Osteocyte (in vitro differentiated cells): ENCODE measurements at regions not wholly inside any gene's neighbourhood (a gene's known extent, or its start where the extent isn't known, plus 50 kb on each side); places are given as distances from the start of the nearest gene placed in this dataset.

Experiments
- DNase-seq: peaks from one replicate; pipeline ENCODE4 v3.0.0; 2021; ENCODE audit warnings: mixed read lengths; ENCODE audit not compliant: unreplicated experiment; ENCODE audit errors: extremely low spot score
- H3K27ac Mint-ChIP-seq: one replicate; pipeline ENCODE4 v1.8.0; 2021; ENCODE audit warnings: mild to moderate bottlenecking, mixed read lengths; ENCODE audit not compliant: unreplicated experiment
- H3K27me3 Mint-ChIP-seq: one replicate; pipeline ENCODE4 v1.8.0; 2021; ENCODE audit warnings: mixed read lengths; ENCODE audit not compliant: unreplicated experiment
- H3K36me3 Mint-ChIP-seq: one replicate; pipeline ENCODE4 v1.8.0; 2021; ENCODE audit warnings: mixed read lengths; ENCODE audit not compliant: unreplicated experiment
- H3K4me1 Mint-ChIP-seq: one replicate; pipeline ENCODE4 v1.8.0; 2021; ENCODE audit warnings: mixed read lengths; ENCODE audit not compliant: unreplicated experiment
- H3K4me3 Mint-ChIP-seq: one replicate; pipeline ENCODE4 v1.8.0; 2021; ENCODE audit warnings: mild to moderate bottlenecking, moderate library complexity, mixed read lengths; ENCODE audit not compliant: unreplicated experiment
- H3K9me3 Mint-ChIP-seq: one replicate; pipeline ENCODE4 v1.8.0; 2021; ENCODE audit warnings: mixed read lengths; ENCODE audit not compliant: unreplicated experiment
- TF ChIP-seq, protein P1 (sequence below): fragments of 200-600 bp; sonication (generic); IDR thresholded peaks from 2 replicates; pipeline ENCODE4 v1.5.0; 2021; ENCODE audit warnings: antibody characterized with exemption, mild to moderate bottlenecking, moderate library complexity

DNA sequence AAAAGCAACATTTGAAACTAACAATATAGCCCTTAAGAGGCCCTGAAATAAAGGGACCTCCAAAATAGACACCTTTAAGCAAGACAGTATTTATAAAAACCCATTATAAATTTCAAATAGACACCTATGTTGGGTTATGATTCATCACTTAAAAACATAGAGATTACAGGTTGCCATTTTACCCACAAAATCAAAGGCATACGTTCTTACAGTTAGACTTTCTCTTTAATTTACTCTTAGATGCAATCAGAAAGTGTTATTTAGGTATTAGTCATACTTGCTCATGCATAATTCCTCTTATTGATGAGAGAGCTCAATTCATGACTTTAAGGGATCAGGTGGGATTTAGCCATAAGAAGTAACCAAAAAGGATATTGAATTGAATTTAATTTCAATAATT is 51.5 kb upstream of the TMEM200A start:
- Mint-ChIP-seq H3K27ac (no peak overlapping the region), H3K4me3 (no peak overlapping the region), H3K4me1 (no peaks in the 10 kb centered on the region), H3K36me3 (no peaks in the 10 kb centered on the region), H3K27me3 (peaks cover 6% of the 10 kb centered on the region), H3K9me3 (no peaks in the 10 kb centered on the region)
- DNase-seq = no peak
- TF ChIP-seq, protein P1, sequence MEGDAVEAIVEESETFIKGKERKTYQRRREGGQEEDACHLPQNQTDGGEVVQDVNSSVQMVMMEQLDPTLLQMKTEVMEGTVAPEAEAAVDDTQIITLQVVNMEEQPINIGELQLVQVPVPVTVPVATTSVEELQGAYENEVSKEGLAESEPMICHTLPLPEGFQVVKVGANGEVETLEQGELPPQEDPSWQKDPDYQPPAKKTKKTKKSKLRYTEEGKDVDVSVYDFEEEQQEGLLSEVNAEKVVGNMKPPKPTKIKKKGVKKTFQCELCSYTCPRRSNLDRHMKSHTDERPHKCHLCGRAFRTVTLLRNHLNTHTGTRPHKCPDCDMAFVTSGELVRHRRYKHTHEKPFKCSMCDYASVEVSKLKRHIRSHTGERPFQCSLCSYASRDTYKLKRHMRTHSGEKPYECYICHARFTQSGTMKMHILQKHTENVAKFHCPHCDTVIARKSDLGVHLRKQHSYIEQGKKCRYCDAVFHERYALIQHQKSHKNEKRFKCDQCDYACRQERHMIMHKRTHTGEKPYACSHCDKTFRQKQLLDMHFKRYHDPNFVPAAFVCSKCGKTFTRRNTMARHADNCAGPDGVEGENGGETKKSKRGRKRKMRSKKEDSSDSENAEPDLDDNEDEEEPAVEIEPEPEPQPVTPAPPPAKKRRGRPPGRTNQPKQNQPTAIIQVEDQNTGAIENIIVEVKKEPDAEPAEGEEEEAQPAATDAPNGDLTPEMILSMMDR = no peak

DNA sequence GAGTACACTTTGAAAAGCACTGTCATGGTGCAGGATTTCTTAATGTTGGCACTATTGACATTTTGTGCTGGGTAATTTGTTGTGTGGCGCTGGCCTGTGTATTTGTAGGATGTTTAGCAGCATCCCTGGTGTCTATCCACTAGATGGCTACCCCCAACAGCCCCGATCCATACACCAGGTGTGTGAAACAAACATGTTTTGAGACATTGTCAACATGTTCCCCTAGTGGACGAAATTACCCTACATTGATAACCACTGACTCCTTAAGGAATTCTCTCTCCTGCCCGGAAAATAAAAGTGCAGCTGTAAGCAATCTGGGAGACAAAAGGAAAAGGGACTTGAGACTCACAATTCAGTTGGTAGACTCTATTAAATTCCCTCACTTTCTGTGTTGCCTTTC is 52.6 kb upstream of the TMEM200A start:
- DNase-seq = no peak
- Mint-ChIP-seq H3K9me3 (no peaks in the 10 kb centered on the region), H3K27ac (no peak overlapping the region), H3K4me1 (peaks cover 5% of the 10 kb centered on the region), H3K27me3 (no peaks in the 10 kb centered on the region), H3K36me3 (no peaks in the 10 kb centered on the region), H3K4me3 (no peak overlapping the region)
- TF ChIP-seq, protein P1 = no peak

DNA sequence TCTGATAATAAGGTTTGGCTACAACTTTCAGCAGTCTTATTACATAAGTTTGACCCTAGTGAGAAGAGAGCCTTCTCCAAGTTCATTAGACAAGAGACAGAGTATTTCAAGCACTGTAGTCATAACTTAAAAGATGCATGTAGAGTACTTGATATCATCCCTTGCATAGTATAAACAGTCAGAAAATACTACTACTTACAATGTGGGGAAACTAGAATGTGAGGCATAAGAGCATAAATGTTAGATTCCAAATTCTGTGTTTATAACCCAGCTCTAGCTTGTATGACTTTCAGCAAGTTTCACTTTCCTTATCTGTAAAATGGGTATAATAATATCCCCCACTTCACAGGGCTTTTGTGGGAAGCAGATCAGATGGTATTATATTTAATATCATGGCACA is 56.8 kb upstream of the TMEM200A start:
- TF ChIP-seq, protein P1 = no peak
- peaks cover 15% of the 10 kb centered on the region for H3K4me1 Mint-ChIP-seq
- H3K9me3 Mint-ChIP-seq = no peaks in the 10 kb centered on the region
- no peak overlapping the region for H3K27ac Mint-ChIP-seq
- DNase-seq = no peak
- H3K27me3 Mint-ChIP-seq = no peaks in the 10 kb centered on the region
- no peaks in the 10 kb centered on the region for H3K36me3 Mint-ChIP-seq
- H3K4me3 Mint-ChIP-seq = no peak overlapping the region

DNA sequence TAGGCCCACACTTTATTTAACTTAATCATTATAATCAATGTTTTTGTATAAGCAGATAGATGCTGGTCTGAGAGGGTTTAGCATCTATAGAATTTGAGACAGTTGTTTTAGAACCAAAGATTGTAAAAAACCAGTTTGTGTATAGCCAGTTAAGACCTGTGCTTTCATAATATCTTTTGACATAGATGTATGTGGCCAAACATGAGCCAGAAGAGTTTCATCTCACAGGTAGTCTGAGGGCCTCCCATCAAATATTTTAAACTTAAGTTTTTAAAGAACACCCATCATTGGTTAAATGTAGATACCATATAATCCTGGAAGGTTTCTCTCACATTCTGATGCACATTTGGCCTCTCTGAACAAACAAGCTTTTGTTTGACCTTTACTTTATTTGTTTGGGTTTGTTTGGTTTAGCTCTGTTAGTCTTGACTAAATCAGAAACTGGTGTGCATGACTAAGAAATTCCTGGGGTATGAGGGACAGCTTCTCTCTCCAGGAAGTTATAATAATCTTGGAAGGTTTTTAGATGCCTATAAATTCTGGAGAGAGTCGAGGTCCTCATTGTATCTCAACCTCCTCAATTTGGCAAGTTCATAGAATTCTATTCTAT is 58.0 kb upstream of the TMEM200A start:
- peaks cover 23% of the 10 kb centered on the region for H3K4me1 Mint-ChIP-seq
- TF ChIP-seq, protein P1 = no peak
- no peak overlapping the region for H3K4me3 Mint-ChIP-seq
- no peaks in the 10 kb centered on the region for H3K27me3 Mint-ChIP-seq
- no peaks in the 10 kb centered on the region for H3K36me3 Mint-ChIP-seq
- H3K27ac Mint-ChIP-seq = no peak overlapping the region
- no peak for DNase-seq
- H3K9me3 Mint-ChIP-seq = peaks cover 4% of the 10 kb centered on the region

DNA sequence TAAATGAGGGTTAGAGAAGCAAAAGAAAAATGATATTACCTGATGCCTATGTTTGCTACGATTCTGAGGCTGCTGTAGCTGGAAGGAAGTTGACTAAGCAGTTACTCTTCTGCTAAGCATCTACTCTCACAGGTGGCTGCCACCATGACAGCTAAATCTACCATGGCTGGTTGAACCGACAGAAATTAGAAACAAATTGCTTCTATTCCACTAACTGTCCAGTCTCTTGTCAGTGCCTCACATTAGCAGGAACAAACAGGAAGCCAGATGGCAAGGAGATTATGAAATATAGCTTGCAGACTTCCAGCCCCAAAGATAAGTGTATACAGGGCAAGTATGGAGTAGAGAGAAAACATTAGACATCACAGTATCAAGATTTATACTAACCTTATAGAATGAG is 59.4 kb upstream of the TMEM200A start:
- H3K4me1 Mint-ChIP-seq = peaks cover 23% of the 10 kb centered on the region
- TF ChIP-seq, protein P1 = no peak
- peaks cover 4% of the 10 kb centered on the region for H3K9me3 Mint-ChIP-seq
- H3K27me3 Mint-ChIP-seq = no peaks in the 10 kb centered on the region
- no peak overlapping the region for H3K4me3 Mint-ChIP-seq
- no peaks in the 10 kb centered on the region for H3K36me3 Mint-ChIP-seq
- no peak overlapping the region for H3K27ac Mint-ChIP-seq
- no peak for DNase-seq
